ENCODE measurements at regions not wholly inside any gene's neighbourhood (a gene's known extent, or its start where the extent isn't known, plus 50 kb on each side); places are given as distances from the start of the nearest gene placed in this dataset.

GRCh38 chr11:122173074-122173450, 57.0 kb upstream of the BLID start:
- no peaks in the 10 kb centered on the region for H3K36me3 Mint-ChIP-seq

GRCh38 chr11:122172352-122173073, 56.5 kb upstream of the BLID start:
- Mint-ChIP-seq H3K27me3 (peaks cover 2% of the 10 kb centered on the region), H3K9me3 (peaks cover 0 to 4% (median 0%) of the 10 kb centered on the region in 3 donors), H3K4me3 (no peak overlapping the region), H3K4me1 (no peaks in the 10 kb centered on the region), H3K36me3 (no peaks in the 10 kb centered on the region), H3K27ac (no peak overlapping the region)

More at GRCh38 chr11:122173074-122173450, 57.0 kb upstream of the BLID start:
- Mint-ChIP-seq H3K4me1 (no peaks in the 10 kb centered on the region), H3K27me3 (peaks cover 2% of the 10 kb centered on the region), H3K4me3 (no peak overlapping the region), H3K27ac (no peak overlapping the region), H3K9me3 (peaks cover 0 to 4% (median 0%) of the 10 kb centered on the region in 3 donors)

GRCh38 chr11:122170815-122171475, 54.9 kb upstream of the BLID start:
- Mint-ChIP-seq H3K4me3 (no peak overlapping the region), H3K27ac (no peak overlapping the region), H3K36me3 (no peaks in the 10 kb centered on the region), H3K9me3 (peaks cover 0 to 4% (median 0%) of the 10 kb centered on the region in 3 donors), H3K4me1 (no peaks in the 10 kb centered on the region), H3K27me3 (peaks cover 2% of the 10 kb centered on the region)

- Mint-ChIP-seq H3K4me1 (no peaks in the 10 kb centered on the region), H3K36me3 (no peaks in the 10 kb centered on the region), H3K27me3 (peaks cover 4% of the 10 kb centered on the region), H3K27ac (no peak overlapping the region), H3K4me3 (no peak overlapping the region), H3K9me3 (peaks cover 0 to 4% (median 0%) of the 10 kb centered on the region in 3 donors)
These were observed 52.2 kb upstream of the BLID start for GRCh38 chr11:122168218-122168617.

- no peak overlapping the region for H3K4me3 Mint-ChIP-seq
- peaks cover 4% of the 10 kb centered on the region for H3K27me3 Mint-ChIP-seq
- H3K4me1 Mint-ChIP-seq: no peaks in the 10 kb centered on the region
- H3K27ac Mint-ChIP-seq: no peak overlapping the region
- H3K9me3 Mint-ChIP-seq: no peaks in the 10 kb centered on the region
- no peaks in the 10 kb centered on the region for H3K36me3 Mint-ChIP-seq
These were observed 51.1 kb upstream of the BLID start for GRCh38 chr11:122167100-122167499.

GRCh38 chr11:122165607-122166371, 49.8 kb upstream of the BLID start:
- Mint-ChIP-seq H3K36me3 (no peaks in the 10 kb centered on the region), H3K27ac (no peak overlapping the region), H3K9me3 (no peaks in the 10 kb centered on the region), H3K4me3 (no peak overlapping the region), H3K4me1 (no peaks in the 10 kb centered on the region), H3K27me3 (peaks cover 4% of the 10 kb centered on the region)
